Activated T-cell treated with anti-CD3 and anti-CD28 coated beads for 4 hours (primary cell): ENCODE measurements at regions not wholly inside any gene's neighbourhood (a gene's known extent, or its start where the extent isn't known, plus 50 kb on each side); places are given as distances from the start of the nearest gene placed in this dataset.

Experiments used
- DNase-seq: peaks from one replicate; pipeline ENCODE4 v3.0.0-alpha.2; 2020

DNA sequence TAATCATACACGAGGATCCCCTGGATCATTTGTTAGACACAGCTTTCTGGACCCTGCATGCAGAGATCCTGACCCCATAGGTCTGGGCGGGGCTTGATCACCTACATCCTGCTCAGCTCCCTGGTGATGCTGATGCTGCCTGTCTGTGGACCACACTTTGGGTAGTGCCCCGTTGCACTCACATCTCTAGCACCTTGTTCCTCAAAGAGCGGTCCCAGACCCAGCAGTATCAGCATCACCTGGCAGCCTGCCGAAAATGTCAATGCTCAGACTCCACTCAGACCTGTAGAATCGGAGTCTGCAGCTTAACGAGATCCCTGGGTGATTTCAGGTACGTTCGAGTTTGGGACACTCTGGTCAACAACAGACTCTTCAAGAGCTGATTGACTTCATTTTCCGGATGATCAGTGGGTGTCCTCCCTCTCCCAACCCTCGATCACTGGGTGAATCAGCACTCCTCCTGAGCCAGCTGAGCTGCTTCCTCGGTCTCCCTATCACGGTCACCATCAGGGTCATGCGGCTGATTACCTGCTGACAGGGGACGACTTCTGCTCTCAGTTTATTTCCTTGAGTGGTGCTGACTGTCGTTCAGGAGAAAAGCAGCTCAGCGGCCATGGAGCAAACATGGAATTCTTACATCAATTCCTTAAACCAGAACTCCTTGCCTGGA lies 150.6 kb upstream of the RAB12 start:
- DNase-seq = no peak

GRCh38 chr18:8460748-8461147 lies 148.5 kb upstream of the RAB12 start:
- no peak for DNase-seq

DNA sequence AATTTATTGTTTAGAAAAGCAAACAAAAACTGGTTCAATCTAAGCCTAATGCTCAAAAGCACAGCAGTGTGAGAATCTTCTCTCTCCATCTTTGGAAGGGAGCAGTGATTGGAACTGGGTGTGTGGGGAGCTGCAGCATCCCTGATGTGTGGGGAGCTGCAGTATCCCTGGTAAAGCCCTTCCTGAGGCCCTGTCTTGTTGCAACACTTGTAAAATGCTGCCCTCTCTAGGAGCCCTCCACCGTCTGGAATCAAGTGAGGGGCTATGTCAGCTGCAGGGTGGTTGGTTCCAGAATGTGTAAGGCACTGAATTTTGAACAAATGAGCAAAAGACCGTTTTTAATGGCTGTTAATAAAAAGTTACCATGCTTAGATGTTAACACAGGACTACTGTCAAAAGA lies 147.7 kb upstream of the RAB12 start:
- DNase-seq = no peak

GRCh38 chr18:8462651-8463185 lies 146.5 kb upstream of the RAB12 start:
- DNase-seq = no peak

- no peak for DNase-seq
Observed at GRCh38 chr18:8463791-8464190, 145.4 kb upstream of the RAB12 start.

DNA sequence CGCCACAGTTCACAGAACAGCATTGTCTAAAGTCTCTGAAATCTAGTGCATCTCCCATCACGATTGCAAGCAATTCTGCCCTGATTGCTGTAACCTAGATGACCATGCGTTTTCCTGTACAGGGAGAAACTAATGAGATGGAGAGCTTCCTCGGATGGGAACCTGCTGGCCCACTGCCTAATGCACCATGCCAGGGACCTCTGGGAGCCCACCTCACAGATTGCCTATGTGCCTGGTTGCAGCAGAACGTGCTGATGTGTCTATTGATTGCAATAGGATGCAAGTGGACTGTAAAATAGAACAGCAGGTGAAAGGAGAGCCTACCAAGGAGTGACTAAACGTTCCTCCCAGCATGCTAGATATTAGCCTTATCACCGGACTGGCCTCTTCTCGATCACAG lies 141.0 kb upstream of the RAB12 start:
- no peak for DNase-seq

DNA sequence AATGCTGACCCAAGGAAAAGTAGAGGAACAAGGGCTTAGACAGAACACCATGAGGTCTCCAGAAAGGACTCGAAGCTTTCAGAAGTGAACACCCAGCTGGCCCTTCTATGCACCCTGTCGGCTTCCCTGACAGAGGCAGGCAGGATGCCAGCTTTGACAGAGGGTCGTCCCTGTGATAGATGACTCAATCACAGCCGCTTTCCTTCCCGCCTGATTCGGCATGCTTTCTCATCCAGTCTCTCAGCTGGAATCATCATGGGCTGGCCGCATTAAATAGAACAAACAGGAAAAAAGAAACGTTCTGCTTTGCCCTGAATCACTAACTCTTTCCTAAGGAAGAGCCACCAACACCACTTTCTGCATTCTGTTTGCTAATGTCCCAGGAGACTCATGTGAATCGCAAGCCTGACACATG lies 140.3 kb upstream of the RAB12 start:
- no peak for DNase-seq

GRCh38 chr18:8469544-8470130 lies 139.6 kb upstream of the RAB12 start:
- no peak for DNase-seq

DNA sequence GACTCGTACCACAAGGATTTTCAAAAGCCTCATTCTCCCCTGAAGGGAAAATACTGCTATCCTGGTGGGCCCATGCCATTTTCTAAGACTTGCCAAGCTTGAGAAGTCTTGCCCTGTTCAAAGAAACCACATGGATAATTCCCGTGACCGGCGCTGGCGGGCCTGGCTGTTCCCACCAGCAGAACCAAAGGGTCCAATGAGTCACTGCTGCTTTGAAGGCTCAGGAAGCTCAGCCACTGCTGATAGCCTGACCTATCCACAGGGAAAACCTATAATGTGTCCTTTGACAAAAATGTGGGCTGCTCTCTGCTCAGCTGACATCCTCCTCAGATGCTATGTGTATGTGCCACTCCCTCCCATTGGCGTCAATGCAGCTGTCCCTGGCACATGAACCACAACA lies 137.9 kb upstream of the RAB12 start:
- DNase-seq = no peak

- no peak for DNase-seq
Observed at GRCh38 chr18:8474661-8475060, 134.6 kb upstream of the RAB12 start.

DNA sequence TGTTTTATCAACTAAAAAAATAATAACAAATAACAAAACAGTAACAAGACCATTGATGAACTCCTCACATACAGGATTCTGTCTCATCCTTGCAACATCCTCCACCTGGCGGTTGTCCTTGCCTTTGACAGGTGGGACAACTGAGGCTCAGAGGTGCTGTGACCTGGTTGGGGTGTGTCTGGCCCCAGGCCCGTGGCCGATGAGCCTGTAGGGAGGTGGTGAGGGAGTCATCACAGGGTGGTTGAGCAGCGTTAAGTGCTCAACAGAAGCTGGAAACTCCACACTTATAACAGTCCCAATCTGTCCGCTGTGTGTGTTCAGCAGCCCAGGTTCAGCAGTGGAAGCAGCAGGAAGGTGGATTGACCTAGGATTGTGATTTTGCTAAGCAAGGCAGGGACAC lies 131.6 kb upstream of the RAB12 start:
- DNase-seq = no peak

DNA sequence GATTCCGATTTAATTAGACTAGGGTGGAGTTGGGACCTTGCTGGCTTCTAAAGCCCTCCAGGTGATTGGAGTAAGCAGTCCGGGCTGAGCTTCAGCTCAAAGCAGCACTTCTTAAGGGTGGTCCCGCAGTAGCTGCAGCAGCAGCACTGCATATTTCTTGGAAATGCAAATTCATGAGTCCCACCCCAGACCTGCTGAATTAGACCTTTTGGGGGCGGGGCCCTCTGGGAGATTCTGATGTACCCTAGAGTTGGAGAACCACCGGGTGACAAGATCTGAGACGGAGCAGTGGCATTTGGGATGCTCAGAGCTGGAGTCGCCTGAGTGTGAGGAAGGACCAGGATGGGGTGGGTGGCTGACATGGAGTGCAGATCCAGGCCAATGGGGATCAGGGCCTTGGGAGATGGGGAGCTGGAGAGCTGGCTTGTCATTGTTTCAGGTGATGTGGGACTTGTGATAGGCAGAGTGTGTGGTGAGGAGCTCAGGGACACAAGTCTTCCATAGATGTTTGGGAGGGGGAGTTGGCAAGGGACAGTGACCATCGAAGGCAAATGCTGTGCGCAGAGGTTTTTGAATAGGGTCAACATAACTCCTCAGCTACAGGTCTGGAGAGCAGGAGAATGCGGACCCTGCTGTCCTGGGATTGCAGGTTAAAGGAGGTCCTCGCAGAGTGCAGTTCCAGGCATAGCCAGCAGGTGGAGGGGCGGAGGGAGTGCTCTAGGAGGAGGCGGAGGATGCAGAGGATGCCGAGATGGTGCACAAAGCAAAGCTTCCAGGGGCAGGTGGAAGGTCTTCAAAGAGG lies 130.9 kb upstream of the RAB12 start:
- DNase-seq = peak; percentile 14

GRCh38 chr18:8478968-8479370 lies 130.3 kb upstream of the RAB12 start:
- DNase-seq = no peak

GRCh38 chr18:8479789-8480188 lies 129.4 kb upstream of the RAB12 start:
- no peak for DNase-seq

GRCh38 chr18:8480506-8481328 lies 128.5 kb upstream of the RAB12 start:
- DNase-seq = no peak

GRCh38 chr18:8484951-8485350 lies 124.3 kb upstream of the RAB12 start:
- no peak for DNase-seq

DNA sequence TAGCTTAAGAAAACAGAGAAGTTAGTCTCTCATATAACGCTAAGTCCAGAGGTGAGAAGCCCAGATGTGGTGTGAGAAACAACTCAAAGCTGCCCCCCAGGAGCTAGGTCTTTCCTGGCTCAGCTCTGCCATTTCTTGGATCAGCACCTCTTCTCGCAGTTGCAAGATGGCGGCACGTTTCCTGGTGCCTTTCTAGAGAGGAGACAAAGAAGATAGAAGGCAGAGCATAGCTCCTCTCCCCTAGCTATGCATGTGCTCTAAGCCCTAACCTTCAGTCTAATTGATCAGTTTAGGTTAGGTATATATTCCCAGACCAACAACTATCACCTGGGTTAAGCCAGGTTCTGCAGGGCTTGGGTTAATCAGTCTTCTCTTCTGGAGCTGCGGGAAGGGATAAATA lies 119.5 kb upstream of the RAB12 start:
- DNase-seq = no peak

DNA sequence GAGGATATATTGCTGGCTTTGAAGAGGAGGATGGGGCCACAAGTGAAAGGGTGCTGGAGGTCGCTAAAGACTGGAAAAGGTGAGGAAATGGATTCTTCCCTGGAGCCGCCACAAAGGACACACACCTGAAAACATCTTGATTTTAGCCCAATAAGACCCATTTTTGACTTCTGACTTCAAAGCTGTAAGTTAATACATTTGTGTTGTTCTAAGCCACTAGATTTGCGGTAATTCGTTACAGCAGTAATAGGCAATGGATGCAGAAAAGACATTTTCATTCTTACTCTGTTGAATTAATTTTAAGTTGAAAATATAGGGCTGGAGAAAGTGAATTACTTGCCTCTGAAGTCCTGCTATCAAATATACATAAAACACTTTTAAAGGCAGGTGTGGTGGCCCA lies 117.7 kb upstream of the RAB12 start:
- DNase-seq = no peak

DNA sequence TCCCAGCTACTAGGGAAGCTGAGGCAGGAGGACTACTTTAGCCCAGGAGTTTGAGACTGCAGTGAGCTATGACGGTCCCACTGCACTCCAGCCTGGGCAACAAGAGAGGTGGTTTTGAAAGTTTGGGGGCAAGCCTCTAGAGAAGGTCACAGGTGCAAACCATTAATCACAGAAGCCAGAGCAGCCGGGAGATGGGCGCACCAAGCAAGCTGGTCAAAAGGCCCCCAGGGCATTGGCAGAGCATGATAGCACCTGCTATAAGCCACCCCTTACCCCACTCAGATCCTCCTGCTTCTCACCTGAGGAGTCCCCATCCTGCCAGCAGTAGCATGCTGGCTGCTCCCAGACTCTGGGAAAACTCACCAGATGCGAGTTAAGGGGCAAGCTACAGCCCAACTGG lies 116.1 kb upstream of the RAB12 start:
- no peak for DNase-seq

DNA sequence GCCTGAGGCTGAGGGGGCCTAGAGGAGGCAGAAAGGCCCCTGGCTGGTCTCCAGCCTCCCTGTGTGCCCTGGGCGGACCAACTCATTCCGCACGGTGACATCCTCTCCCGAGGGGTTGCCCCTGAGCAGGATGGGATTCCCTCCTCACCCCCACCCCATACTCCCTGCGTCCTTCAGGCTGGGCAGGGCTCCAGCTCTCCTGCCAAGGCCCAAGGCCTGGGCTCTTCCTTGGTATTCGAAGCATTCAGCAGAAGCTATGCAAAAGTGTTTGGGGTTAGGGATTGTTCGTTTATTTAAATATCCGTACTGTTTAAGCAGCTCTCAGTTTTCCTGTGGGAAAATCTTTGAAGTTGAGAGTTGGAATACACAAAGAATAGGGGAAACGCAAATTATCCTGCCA lies 113.1 kb upstream of the RAB12 start:
- DNase-seq = no peak

- DNase-seq = no peak
Observed at GRCh38 chr18:8498905-8499304, 110.3 kb upstream of the RAB12 start.

- no peak for DNase-seq
Observed at GRCh38 chr18:8499810-8500675, 109.2 kb upstream of the RAB12 start.
